ENCODE measurements at regions not wholly inside any gene's neighbourhood (a gene's known extent, or its start where the extent isn't known, plus 50 kb on each side); places are given as distances from the start of the nearest gene placed in this dataset.
"Not testable (repeated sequence)": the region's sequence is repeated elsewhere in the genome, so short reads cannot be mapped to it uniquely, and the experiment has no call there.

- no peak for DNase-seq (ENCODE audit: low read depth, low spot score)
These were observed 87.8 kb upstream of the BTG1 start for GRCh38 chr12:92233346-92234015.

DNA sequence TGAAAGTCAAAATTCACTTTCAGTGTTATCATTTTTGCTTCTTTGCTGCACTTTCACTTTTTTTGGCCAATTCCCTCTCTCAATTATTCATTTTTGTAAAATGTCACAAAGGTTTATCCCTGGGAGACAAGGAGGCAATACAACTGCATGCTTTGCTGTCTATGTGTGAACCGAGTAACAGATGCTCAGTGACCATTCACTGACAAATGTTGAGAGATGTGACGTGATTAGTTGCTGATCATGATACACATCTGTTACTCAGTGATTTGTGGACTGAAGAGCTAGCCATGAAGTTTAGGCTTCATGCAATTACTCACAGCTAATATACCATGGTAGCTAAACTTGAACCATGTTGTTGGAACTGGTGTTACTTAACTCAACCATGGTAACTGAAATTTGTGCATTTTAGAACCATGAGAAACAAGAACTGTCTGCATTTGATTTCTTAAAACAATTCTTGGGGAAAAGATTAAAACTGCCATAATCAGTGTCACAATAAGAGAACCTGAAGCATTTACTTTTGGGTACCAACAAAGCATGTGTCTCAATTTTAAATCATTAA lies 86.8 kb upstream of the BTG1 start:
- DNase-seq (ENCODE audit: low read depth, low spot score): not testable (repeated sequence)

GRCh38 chr12:92231945-92232344 lies 86.3 kb upstream of the BTG1 start:
- DNase-seq (ENCODE audit: low read depth, low spot score): not testable (repeated sequence)

GRCh38 chr12:92231532-92231931 lies 85.9 kb upstream of the BTG1 start:
- DNase-seq (ENCODE audit: low read depth, low spot score): not testable (repeated sequence)

- DNase-seq (ENCODE audit: low read depth, low spot score): no peak
These were observed 83.7 kb upstream of the BTG1 start for GRCh38 chr12:92229381-92229780.

DNA sequence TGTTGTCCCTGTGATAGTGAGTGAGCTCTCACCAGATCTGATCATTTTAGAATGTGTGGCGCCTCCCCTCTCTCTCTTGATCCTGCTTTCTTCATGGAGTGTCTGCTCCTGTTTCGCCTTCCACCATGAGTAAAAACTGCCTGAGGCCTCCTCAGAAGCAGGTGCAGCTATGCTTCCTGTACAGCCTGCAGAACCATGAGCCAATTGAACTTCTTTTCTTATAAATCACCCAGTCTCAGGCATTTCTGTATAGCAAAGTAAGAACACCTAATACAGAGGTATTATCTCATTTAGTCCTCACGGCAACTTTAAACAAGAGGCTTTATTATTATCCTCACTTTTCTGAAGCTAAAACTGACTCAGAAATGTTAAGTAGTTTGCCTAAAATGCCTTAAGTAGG lies 81.3 kb upstream of the BTG1 start:
- no peak for DNase-seq (ENCODE audit: low read depth, low spot score)

- DNase-seq (ENCODE audit: low read depth, low spot score): no peak
These were observed 80.5 kb upstream of the BTG1 start for GRCh38 chr12:92226071-92226661.

DNA sequence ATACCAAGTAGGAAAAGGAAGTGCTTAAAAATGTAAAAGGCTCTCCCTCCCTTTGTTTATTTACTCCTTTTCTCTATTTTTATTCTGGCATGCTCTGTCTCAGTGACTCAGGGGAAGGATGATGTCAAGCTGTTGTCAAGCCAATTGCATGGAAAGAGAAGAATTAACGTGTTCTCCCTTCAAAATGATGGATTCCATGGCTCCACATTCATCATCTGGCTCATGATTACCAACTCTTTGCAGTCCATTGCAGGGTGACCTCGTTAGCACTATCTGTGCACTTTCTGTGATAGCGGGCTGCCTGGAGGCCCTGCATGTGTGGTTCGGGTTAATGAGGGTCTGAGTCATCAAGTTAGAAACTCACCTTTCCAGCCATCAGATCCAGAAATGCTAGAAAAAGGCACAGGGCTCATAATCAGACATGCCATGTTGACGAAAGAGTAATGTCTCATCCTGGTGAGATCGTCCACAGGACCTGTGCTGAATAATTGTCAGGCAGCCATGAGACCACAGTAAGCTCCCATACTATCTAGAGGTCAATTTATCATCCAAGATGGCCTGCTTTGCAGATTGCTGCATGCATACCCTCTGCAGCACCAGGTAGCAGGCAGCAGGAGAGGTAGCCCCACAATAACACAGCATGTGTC lies 79.2 kb upstream of the BTG1 start:
- peak; percentile 57 for DNase-seq (ENCODE audit: low read depth, low spot score)

DNA sequence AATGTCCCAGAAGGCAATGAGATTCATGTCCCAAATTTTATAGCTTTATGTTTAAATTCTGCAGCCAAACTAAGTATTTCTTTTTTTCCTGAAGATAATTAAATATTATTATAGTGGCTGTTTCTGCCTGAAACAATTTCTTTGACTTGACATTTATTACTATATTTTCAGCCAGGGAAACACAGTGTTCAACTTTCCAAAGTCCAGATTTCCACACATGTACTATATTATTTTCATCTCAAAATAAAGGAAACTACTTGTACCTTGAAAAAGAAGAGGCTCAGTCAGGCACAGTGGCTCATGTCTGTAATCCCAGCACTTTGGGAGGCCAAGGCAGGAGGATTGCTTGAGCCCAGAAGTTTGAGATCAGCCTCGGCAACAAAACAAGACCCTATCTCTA lies 77.8 kb upstream of the BTG1 start:
- DNase-seq (ENCODE audit: low read depth, low spot score): no peak

DNA sequence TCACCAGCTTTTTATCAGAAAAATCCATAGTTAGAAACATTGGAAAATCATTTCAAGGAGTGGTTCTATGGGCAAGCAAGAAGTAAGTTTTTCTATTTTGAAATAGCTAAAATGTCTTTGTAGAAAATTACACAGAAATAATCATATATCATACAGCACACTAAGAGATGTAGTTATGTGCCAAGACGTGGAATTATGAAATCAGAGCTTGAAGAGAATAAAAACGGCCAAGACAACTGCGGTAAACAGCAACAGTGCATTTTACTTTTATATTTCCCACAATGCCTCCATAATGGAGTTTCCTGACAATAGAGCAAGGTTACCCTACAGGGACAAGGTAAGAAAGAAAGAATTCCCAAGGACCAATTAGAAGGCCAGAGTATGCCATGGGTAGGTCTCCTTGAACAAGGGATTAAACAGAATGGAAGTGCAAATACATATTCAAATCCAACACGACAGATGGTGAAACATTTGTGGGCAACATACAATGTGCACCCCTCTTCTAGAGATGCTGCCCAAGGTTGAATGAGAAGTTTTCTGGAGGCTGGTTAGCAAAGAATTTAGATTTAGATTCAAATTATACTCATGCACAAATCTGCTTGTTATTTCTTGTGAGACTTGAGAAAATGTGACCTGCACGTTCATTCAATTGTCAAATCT lies 76.1 kb upstream of the BTG1 start:
- no peak for DNase-seq (ENCODE audit: low read depth, low spot score)

- DNase-seq (ENCODE audit: low read depth, low spot score): no peak
These were observed 72.9 kb upstream of the BTG1 start for GRCh38 chr12:92218394-92219077.

- DNase-seq (ENCODE audit: low read depth, low spot score): no peak
These were observed 70.4 kb upstream of the BTG1 start for GRCh38 chr12:92216092-92216491.

- no peak for DNase-seq (ENCODE audit: low read depth, low spot score)
These were observed 69.7 kb upstream of the BTG1 start for GRCh38 chr12:92215358-92215757.

DNA sequence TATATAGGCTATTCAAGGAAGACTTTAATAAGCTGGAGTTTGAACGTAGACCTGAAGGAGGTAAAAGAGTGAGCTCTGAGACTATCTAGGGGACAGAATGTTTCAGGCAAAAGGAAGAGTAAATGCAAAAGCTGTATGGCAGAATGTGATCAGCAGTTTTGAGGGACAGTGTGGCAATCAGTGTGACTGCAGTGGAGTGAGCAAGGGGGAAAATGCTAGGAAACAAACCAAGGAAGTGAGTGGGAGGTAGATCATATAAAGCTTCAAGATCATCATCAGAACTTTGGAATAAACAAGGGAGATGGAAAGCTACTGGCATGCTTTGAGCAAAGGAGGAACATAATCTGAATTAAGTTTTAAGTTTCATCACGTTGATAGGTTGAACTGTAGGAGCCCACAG lies 67.5 kb upstream of the BTG1 start:
- no peak for DNase-seq (ENCODE audit: low read depth, low spot score)

DNA sequence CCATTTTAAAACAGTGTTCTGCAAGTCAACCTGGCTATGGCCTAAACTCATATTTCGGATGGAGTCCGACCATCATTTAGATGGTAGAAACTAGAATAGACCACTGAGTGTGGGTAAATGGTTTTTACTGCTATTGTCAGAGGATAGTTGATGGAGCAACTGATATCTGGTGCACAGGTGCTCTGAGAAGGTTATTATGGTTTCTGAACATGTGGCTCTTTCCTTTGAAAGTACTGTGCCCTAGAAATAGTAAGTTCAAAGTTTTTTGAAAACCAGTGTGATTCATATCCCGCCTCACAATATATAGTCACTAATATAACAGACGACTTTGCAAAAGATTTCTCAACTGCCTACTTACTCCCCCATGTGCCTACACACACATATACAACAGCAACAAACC lies 64.4 kb upstream of the BTG1 start:
- no peak for DNase-seq (ENCODE audit: low read depth, low spot score)

DNA sequence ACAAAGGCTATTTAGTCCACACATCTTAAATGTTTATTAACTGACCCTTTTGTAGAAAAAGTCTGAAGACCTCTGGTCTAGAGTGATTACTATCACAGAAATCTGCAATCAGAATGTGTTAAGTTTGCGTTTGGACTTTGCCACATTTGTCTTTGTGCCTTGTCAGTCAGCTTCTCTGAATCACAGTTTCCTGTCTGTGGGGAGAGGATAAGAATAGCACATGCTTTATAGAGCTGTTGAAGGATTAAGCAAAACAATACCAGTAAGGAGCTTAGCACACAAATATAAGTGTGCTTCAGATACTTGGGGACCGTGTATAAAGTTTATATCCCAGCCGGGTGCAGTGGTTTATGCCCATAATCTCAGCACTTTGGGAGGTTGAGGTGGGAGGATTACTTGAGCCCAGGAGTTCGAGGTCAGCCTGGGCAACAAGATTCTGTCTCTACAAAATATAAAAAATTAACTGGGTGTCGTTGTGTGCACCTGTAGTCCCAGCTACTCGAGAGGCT lies 63.0 kb upstream of the BTG1 start:
- DNase-seq (ENCODE audit: low read depth, low spot score): no peak

DNA sequence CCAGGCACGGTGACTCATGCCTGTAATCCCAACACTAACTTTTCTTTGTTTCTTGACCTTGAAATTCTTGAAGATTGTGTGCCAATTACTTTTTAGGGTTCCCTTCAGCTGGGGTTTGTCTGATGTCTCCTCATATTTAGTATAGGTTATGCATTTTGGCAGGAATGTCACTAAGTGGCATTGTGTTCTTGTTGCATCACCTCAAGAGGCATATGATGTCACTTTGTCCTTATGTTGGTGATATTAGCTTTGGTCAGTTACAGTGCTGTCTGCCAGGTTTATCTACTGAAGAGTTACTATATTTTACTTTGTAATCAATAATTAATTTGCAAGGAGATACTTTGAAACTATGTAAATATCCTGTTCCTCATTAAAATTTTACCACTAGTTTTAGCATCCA lies 61.0 kb upstream of the BTG1 start:
- no peak for DNase-seq (ENCODE audit: low read depth, low spot score)

DNA sequence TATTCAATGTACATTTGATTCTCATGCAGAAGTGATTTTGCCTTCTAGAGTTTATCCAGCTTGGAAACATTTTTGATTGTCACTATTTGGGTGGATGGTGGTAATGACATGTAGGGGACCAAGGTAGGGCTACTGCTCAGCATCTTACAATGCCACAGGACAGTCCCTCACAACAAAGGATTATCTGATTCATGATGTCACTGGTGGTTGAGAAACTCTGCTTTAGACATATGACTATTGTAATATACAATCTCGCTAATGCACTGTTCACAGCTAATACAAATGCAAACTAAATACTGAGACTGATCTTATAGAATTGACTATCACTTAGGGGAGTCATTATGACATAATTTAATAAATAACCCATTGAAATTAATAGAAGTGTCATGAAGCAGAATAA lies 60.4 kb upstream of the BTG1 start:
- DNase-seq (ENCODE audit: low read depth, low spot score): no peak

DNA sequence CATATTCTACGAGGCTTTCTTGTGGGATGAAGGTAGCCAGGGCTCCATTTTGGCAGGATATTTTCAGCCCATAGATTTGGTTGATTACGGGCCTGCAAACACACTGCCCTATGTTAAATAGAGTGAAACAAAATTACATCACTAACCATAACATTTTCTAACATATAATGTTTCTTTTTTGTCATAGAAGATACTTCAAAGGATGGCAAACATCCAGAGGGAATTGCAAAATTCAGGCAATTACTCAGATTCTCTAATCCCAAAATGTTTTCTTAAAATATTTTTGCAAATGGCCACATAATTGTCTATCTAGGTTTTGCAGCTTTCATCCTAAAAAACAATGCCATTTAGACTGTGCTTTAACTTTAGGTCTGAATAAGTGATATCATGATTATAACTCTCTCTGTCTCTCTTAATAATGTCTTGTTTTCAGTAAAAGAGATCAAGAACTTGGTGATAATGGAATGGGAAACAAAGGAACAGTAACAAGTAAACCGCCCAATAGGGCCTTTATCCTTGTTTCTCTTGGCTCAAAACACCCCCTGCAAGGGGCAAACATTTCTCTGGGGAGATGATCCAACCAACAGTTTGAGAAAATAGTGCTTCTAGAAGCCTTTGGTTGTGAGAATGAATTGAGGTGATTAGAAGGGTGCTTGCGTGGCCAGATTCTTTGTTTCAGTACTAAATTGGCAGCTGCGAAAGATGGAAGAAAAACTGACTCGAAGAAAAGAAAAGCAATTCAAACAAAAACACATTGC lies 54.4 kb upstream of the BTG1 start:
- DNase-seq (ENCODE audit: low read depth, low spot score): no peak

DNA sequence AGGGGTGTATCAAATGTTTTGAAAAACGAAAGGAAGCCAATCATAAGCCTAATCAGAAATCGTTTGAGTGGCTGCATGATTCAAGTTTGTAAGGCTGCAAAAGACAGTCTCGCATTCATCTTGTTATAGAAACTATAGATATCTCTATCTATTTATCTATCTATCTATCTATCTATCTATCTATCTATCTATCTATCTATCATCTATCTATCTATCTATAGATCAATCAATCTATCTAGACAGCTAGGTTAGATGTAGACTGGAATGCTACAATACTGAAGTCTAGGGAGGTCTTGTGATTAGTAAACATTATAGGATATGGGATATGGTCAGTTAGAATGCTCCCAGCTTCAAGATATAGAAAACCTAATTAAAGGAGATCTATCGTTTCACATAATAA lies 52.2 kb upstream of the BTG1 start:
- no peak for DNase-seq (ENCODE audit: low read depth, low spot score)

GRCh38 chr12:92196368-92196767 lies 50.7 kb upstream of the BTG1 start:
- no peak for DNase-seq (ENCODE audit: low read depth, low spot score)
